Stimulated activated CD8-positive, alpha-beta memory T cell treated with anti-CD3 and anti-CD28 coated beads, Interleukin-4, amount 100 ng/mL, for 4 hours (primary cell): ENCODE measurements at regions not wholly inside any gene's neighbourhood (a gene's known extent, or its start where the extent isn't known, plus 50 kb on each side); places are given as distances from the start of the nearest gene placed in this dataset.
"Not testable (repeated sequence)": the region's sequence is repeated elsewhere in the genome, so short reads cannot be mapped to it uniquely, and the experiment has no call there.

Experiments
- DNase-seq, 2 donors: peaks; one replicate each; pipeline ENCODE4 v3.0.0-alpha.2; 2020; ENCODE audit warnings: low read depth in 2 of 2, low spot score in 1 of 2

GRCh38 chr16:7278636-7279035 lies 54.0 kb upstream of the RBFOX1 start:
- no peak for DNase-seq

DNA sequence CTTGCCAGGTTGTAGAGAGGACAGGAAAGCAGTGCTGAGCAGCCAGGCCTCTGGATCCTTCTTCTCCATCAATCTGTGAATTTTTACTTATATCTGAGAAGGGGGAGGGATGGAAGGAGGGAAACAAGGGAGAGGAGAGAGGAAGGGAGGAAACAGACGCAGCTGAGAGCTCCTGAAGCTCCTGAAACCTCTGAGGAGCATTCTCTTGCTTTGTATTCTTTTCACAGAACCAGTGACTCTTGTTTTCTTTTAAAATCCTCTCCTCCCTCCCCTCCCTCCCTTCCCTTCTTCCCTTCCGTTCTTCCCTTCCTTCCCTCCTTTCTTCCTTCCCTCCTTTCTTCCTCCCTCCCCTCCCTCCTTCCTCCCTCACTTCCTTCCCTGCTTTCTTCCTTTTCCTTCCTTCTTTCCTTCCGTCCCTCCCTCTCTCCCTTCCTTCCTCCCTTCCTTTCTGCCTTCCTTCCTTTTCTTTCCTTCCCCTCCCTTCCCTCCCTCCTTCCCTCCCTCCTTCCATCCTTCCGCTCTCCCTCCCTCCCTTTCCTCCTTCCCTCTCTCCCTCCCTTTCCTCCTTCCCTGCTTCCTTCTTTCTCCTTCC lies 60.0 kb upstream of the RBFOX1 start:
- DNase-seq = no peak

DNA sequence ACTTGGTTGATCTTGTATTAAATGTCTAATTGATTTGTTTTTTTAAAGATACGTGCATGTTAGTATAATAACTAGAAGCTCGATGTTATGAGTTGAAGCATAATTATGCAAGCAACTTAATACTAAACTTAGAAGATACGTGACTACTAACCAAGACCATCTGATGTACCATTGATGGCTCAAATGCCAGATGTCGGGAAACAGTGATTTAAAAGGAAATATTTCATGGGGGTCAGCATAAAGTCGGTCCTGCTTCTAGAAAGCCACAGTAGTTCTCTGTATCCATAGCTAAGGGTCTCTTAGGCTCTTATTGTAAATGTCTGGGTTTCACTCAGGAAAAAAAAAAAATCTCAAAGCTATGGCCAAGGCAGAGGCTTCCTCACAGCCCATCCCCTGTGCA lies 61.2 kb upstream of the RBFOX1 start:
- no peak for DNase-seq

GRCh38 chr16:7270823-7271222 lies 61.8 kb upstream of the RBFOX1 start:
- no peak for DNase-seq

GRCh38 chr16:7270006-7270405 lies 62.6 kb upstream of the RBFOX1 start:
- DNase-seq = no peak

DNA sequence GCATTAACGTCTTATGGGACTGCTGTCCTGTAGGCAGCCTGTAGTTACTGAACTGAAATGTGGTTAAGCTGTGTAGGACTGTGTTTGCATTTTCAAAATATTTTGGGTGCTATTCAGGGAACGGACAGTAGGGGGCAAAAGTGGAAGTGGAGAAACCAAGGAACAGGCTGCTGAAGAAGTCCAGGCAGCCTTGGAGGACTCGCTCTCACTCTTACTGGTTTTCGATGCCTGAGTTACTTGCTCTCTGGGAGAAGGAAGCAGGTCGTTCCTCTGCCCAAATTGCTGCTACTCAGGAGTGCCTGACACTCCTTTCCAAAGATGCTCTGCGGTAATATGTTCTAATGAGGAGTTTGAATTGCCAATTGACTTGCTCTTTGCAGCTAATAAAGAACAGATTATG lies 64.5 kb upstream of the RBFOX1 start:
- DNase-seq = no peak

- no peak for DNase-seq
These were observed 75.6 kb upstream of the RBFOX1 start for GRCh38 chr16:7257016-7257415.

GRCh38 chr16:7246578-7246977 lies 86.1 kb upstream of the RBFOX1 start:
- no peak for DNase-seq

DNA sequence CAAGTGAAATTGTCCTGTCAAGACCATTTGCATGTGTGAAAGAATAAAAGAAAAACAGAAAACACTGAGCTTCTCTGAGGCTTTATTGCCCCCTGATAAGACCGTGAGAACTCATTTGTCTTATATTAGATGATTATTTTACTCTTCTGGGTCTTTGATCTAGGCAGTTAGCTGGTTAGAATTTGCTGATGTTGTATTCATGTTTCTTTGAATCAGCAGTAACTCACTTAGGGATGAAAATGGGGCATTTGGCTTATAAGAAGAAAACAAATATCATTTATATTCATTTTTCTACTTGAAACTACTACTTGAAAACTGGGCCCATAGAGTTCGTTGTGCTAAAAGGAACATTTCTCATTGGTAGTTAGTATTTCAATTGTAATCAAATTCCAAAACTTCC lies 93.1 kb upstream of the RBFOX1 start:
- no peak for DNase-seq

- no peak for DNase-seq
These were observed 95.7 kb upstream of the RBFOX1 start for GRCh38 chr16:7236824-7237410.

DNA sequence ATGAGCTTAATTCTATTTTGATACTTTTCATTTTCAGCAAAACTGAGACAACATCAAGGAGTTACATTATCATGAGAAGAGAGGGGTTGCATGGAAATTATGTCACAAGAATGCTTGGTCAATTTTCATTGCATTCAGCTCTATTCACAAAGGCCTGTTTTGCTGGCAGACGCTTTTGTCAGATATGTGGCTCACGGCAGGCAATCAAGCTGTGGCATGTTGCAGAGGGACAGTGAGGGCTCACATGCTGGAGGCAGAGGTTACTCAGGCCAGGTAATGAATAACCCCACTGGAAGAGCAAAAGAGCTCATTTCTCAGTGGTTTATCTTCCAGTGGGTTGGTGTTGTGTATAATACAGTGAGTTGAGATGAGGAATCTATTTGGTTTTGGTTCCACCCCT lies 98.7 kb upstream of the RBFOX1 start:
- DNase-seq = no peak

- DNase-seq = no peak
These were observed 100.9 kb upstream of the RBFOX1 start for GRCh38 chr16:7231762-7232161.

GRCh38 chr16:7229433-7230218 lies 103.0 kb upstream of the RBFOX1 start:
- DNase-seq = not testable (repeated sequence)

- DNase-seq = no peak
These were observed 105.4 kb upstream of the RBFOX1 start for GRCh38 chr16:7227229-7227721.

GRCh38 chr16:7221157-7221556 lies 111.5 kb upstream of the RBFOX1 start:
- no peak for DNase-seq

DNA sequence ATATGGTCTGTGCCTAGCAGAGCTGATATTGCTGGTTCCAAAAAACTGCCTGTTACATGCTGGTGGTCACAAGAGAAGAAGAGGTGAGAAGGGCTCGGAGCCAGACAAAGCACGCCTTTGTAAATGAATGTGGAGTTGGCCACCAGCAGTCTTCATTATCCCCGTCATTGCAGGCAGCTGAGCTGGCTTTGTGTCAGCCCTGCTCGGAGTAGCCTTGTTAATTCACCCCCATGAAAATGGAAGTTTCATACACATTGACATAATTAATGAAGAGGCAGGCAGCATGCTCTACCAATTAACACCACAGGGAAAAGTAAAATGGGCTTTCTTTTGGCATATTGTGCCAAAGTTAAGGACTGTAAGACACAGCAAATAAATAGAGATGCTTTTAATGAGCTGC lies 113.7 kb upstream of the RBFOX1 start:
- no peak for DNase-seq

DNA sequence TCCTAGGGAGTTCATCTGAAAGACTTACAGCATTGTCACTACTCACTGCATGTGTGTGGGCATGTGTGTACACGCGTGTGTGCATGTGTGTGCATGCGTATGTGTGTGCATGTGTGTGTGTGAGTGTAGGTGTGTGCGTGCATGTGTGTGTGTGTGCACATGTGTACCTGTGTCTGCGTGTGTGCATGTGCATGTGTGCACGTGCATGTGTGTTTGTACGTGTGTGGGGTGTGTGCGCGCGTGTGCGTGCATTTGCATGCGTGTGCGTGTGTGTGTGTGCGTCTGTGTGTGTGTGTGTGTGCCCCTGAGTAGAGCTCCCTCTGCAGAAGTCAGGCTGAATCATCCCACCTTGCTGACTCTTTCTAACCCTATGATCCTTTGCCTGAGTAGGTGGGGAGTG lies 114.8 kb upstream of the RBFOX1 start:
- no peak for DNase-seq

- DNase-seq = no peak
These were observed 115.9 kb upstream of the RBFOX1 start for GRCh38 chr16:7216719-7217118.

DNA sequence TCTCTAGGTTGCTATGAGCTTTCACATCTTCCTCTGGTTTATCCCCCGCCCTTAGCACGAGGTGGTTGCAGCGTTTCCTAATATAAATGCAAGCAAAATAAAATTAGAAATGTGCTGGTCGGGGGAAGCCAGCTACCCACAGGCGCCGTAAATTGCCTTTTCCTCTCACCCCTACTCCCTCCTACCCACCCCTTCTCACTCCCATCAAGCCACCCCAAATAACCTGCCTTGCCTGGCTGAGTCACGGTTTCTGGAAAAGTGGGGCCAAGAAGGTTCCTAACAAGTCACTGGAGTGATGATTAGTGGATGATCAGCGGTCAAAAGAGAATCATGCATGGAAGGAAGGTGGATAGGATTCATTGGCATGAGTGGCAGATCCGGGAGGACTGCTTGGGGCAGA lies 120.9 kb upstream of the RBFOX1 start:
- no peak for DNase-seq

DNA sequence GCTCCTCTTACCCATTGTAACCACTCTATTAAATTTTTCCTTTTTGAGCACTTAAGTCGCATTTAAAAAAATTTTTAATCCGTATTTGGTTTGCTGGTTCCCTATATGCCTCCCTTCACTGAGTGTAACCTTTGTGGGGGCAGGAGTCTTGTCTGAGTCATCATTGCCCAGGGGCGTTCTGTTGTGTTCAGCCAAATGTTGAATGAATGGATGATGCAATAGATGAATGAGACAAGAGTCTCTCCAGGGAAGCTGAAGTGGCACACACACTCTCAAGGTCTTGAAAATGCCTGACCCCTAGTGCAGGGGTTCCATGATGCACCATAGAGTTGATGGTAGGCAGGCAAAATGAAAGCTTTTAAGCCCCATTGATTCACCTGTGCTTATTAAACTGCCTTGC lies 123.0 kb upstream of the RBFOX1 start:
- no peak for DNase-seq

GRCh38 chr16:7206469-7206868 lies 126.2 kb upstream of the RBFOX1 start:
- DNase-seq = no peak

DNA sequence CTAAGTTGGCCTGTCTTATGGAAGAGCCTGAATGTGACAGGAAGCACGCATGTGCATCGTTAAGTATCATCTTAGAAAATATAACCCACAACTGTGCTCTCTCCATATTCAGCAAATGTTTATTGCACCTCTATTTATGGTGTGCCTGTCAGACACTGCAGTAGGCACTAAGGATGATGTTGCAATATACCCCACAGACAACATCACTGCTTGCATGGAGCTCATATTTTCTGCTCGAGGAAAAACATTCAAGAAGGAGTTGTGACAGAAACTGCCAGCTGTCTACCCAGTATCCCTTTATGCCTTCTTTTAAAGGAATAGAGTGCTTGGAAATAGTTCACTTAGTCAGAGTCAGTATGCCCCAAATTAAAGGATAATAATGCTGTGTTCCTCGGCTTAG lies 132.3 kb upstream of the RBFOX1 start:
- DNase-seq = no peak

GRCh38 chr16:7185689-7186088 lies 147.0 kb upstream of the RBFOX1 start:
- no peak for DNase-seq
